Neural progenitor cell (in vitro differentiated cells): ENCODE measurements at regions not wholly inside any gene's neighbourhood (a gene's known extent, or its start where the extent isn't known, plus 50 kb on each side); places are given as distances from the start of the nearest gene placed in this dataset.

Source experiments
- CTCF ChIP-seq: fragments of 200-600 bp; sonication (generic); IDR thresholded peaks from 2 replicates; pipeline ENCODE4 v1.5.1; 2017; ENCODE audit warnings: antibody characterized with exemption, mild to moderate bottlenecking
- EZH2 ChIP-seq: fragments of 200-600 bp; sonication (generic); IDR thresholded peaks from 2 replicates; pipeline ENCODE4 v1.6.1; 2017; ENCODE audit warnings: antibody characterized with exemption, mild to moderate bottlenecking, moderate library complexity

GRCh38 chr2:225757248-225757647, 357.7 kb downstream of the NYAP2 start:
- TF ChIP-seq CTCF (no peak), EZH2 (no peak)
